HepG2 (cell line): ENCODE measurements at regions not wholly inside any gene's neighbourhood (a gene's known extent, or its start where the extent isn't known, plus 50 kb on each side); places are given as distances from the start of the nearest gene placed in this dataset.

Experiments used
- ATAC-seq: fragments of 200-7000 bp; cut with Tn5 transposase; 3 replicates; pipeline ENCODE4 v1.9.1; 2020; ENCODE audit warnings: mild to moderate bottlenecking, moderate library complexity
- BruUV-seq: library from RNA; stranded (reverse); fragments of 400-500 nt; replicated peaks from 2 replicates; lab custom pipeline; 2021; lab: Mats Ljungman, UMichigan
- CTCF ChIA-PET: fragments of 300-600 bp; formaldehyde crosslinking; extraction: SDS; loops from one replicate; lab custom pipeline; 2021; ENCODE audit warnings: low total read pairs, inconsistent platforms, low intra/inter-chr PET ratio; lab: Yijun Ruan, JAX
- POLR2A ChIA-PET: fragments of 350-600 bp; sonication (Branson Sonifier 250); formaldehyde crosslinking; loops from one replicate; lab custom pipeline; 2020; ENCODE audit warnings: antibody characterized with exemption, inconsistent platforms; lab: Yijun Ruan, JAX
- DNase-seq: peaks from one replicate; pipeline ENCODE4 v3.0.0-alpha.2; 2015; ENCODE audit warnings: low spot score
- FAIRE-seq: peaks from 3 replicates; lab custom pipeline; 2011; peaks lifted over from hg19 to GRCh38; lab: Jason Lieb, UNC
- H2AFZ ChIP-seq: one replicate; pipeline ENCODE4 v1.6.1; 2011; ENCODE audit warnings: low read length, inconsistent platforms
- H3K27ac ChIP-seq: fragments of 300-600 bp; 3 replicates; pipeline ENCODE4 v1.8.0; 2011; ENCODE audit warnings: mixed run types, mild to moderate bottlenecking, mixed read lengths, low read length, inconsistent platforms; ENCODE audit not compliant: insufficient read depth; ENCODE audit errors: extremely low read length
- H3K27me3 ChIP-seq, 2 experiments: fragments of 200-600 bp in 1 of 2; 2 replicates in 1 of 2; 3 replicates in 1 of 2; pipeline versions ENCODE4 v1.6.0 to v1.8.0; 2011; ENCODE audit warnings: low read length in 2 of 2, mild to moderate bottlenecking in 2 of 2, moderate library complexity in 2 of 2, inconsistent platforms in 1 of 2; ENCODE audit not compliant: insufficient read depth in 2 of 2, control insufficient read depth in 1 of 2
- H3K36me3 ChIP-seq, 2 experiments: fragments of 200-600 bp in 1 of 2; replicated peaks in 1 of 2; 2 replicates in 1 of 2; 3 replicates in 1 of 2; pipeline versions ENCODE4 v1.5.1 to v1.8.0; 2011; ENCODE audit warnings: low read length in 2 of 2, inconsistent platforms in 1 of 2; ENCODE audit not compliant: insufficient read depth in 2 of 2, control insufficient read depth in 1 of 2
- H3K4me1 ChIP-seq: 2 replicates; pipeline ENCODE4 v1.5.1; 2012; ENCODE audit warnings: low read length, inconsistent platforms; ENCODE audit not compliant: insufficient read depth
- H3K4me2 ChIP-seq: 2 replicates; pipeline ENCODE4 v1.6.0; 2011; ENCODE audit warnings: low read depth, low read length, inconsistent platforms
- H3K4me3 ChIP-seq, 3 experiments: fragments of 200-600 bp in 1 of 3; sonication (generic), shearing (Covaris generic) in 1 of 3; replicated peaks in 1 of 3; 2 replicates each; pipeline ENCODE4 v1.5.1; 2011 to 2016; ENCODE audit warnings: low read length in 3 of 3, inconsistent platforms in 2 of 3, low read depth in 2 of 3, mild to moderate bottlenecking in 2 of 3, control low read depth in 1 of 3, mixed read lengths in 1 of 3; ENCODE audit not compliant: insufficient read depth in 1 of 3
- H3K79me2 ChIP-seq: one replicate; pipeline ENCODE4 v1.6.1; 2011; ENCODE audit warnings: low read length, inconsistent platforms; ENCODE audit not compliant: insufficient read depth
- H3K9ac ChIP-seq: 2 replicates; pipeline ENCODE4 v1.6.0; 2011; ENCODE audit warnings: mild to moderate bottlenecking, low read depth, low read length, inconsistent platforms; ENCODE audit not compliant: insufficient read depth
- H3K9me3 ChIP-seq: 2 replicates; pipeline ENCODE4 v1.5.1; 2012; ENCODE audit warnings: mild to moderate bottlenecking, low read length
- H4K20me1 ChIP-seq: 2 replicates; pipeline ENCODE4 v1.6.0; 2011; ENCODE audit warnings: inconsistent platforms, mild to moderate bottlenecking, low read length, moderate library complexity; ENCODE audit not compliant: insufficient read depth
- ASH2L ChIP-seq: fragments of 300-600, 200-600 bp; sonication (generic); IDR thresholded peaks from 2 replicates; pipeline ENCODE4 v1.7.0; 2017; ENCODE audit warnings: low read depth, mild to moderate bottlenecking, moderate library complexity, mixed read lengths, low read length; ENCODE audit not compliant: insufficient read length
- ATAD3A ChIP-seq: sonication (generic); formaldehyde crosslinking; IDR thresholded peaks from 2 replicates; pipeline ENCODE4 v1.4.0; 2020; ENCODE audit warnings: missing genetic modification reagents
- E2F5 ChIP-seq: sonication (generic); formaldehyde crosslinking; conservative IDR thresholded peaks from 2 replicates; pipeline ENCODE4 v1.4.0; 2020; ENCODE audit warnings: missing genetic modification reagents
- POLR2AphosphoS2 ChIP-seq: IDR thresholded peaks from 2 replicates; pipeline ENCODE4 v1.6.1; 2011; ENCODE audit warnings: low read depth, low read length, improper control_type of control experiment
- RBM22 ChIP-seq: fragments of 200-400 bp; formaldehyde crosslinking; optimal IDR thresholded peaks from 2 replicates; pipeline ENCODE3; 2017; ENCODE audit warnings: mild to moderate bottlenecking, low read length, moderate library complexity
- SSRP1 ChIP-seq: IDR thresholded peaks from 2 replicates; pipeline ENCODE4 v1.6.1; 2016; ENCODE audit warnings: control low read depth
- ZBTB14 ChIP-seq: sonication (generic); formaldehyde crosslinking; IDR thresholded peaks from 2 replicates; pipeline ENCODE4 v1.4.0; 2020; ENCODE audit warnings: missing genetic modification reagents
- ZNF136 ChIP-seq: sonication (generic); formaldehyde crosslinking; IDR thresholded peaks from 2 replicates; pipeline ENCODE4 v1.8.1; 2022; ENCODE audit warnings: low read depth, mild to moderate bottlenecking, moderate library complexity, missing genetic modification reagents
- ZNF224 ChIP-seq: sonication (generic); formaldehyde crosslinking; IDR thresholded peaks from 2 replicates; pipeline ENCODE4 v1.5.0; 2020; ENCODE audit warnings: mild to moderate bottlenecking, missing genetic modification reagents
- ZNF292 ChIP-seq: sonication (generic); formaldehyde crosslinking; IDR thresholded peaks from 2 replicates; pipeline ENCODE4 v1.8.1; 2022; ENCODE audit warnings: mild to moderate bottlenecking, low read depth, missing genetic modification reagents, borderline replicate concordance
- ZNF501 ChIP-seq: sonication (generic); formaldehyde crosslinking; IDR thresholded peaks from 2 replicates; pipeline ENCODE4 v1.5.1; 2020; ENCODE audit warnings: mild to moderate bottlenecking, moderate library complexity, missing genetic modification reagents
- ZNF674 ChIP-seq: sonication (generic); formaldehyde crosslinking; IDR thresholded peaks from 2 replicates; pipeline ENCODE4 v1.5.0; 2020; ENCODE audit warnings: low read depth, mild to moderate bottlenecking, missing genetic modification reagents
- WGBS: methylation state at CpG from one replicate; pipeline ENCODE4 v1.1.6; 2017; ENCODE audit warnings: low lambda C conversion rate; 5-methylcytosine and 5-hydroxymethylcytosine counted together
- in situ Hi-C: cut with HindIII; loops from 2 replicates; pipeline ENCODE4 v1.10.0; 2017; ENCODE audit warnings: low pct_unique_long_range_greater_than_20kb; ENCODE audit not compliant: extremely low pct_ligation_motif_present
- intact Hi-C: fragments of 100-400 bp; cut with micrococcal nuclease; formaldehyde crosslinking; loops from one replicate; pipeline ENCODE4 v1.10.0; 2022; ENCODE audit not compliant: unreplicated experiment

- WGBS: 98% methylated on average over 4 of the region's 4 CpGs
- Histone ChIP-seq H3K4me2 (no peak overlapping the region), H4K20me1 (peaks cover 17% of the 10 kb centered on the region; the same call in 1 of the 2 replicates), H3K36me3 (peaks cover 57 to 71% of the 10 kb centered on the region in 2 experiments), H3K9ac (no peak overlapping the region), H3K9me3 (no peaks in the 10 kb centered on the region), H3K27ac (no peak overlapping the region), H3K27me3 (no peaks in the 10 kb centered on the region), H3K79me2 (peaks cover 11% of the 10 kb centered on the region), H3K4me3 (no peak overlapping the region), H2AFZ (no peak overlapping the region), H3K4me1 (peaks cover 21% of the 10 kb centered on the region)
- CTCF ChIA-PET: no interaction called here
- BruUV-seq: no TSS peak
- in situ Hi-C loops: loop anchor here (25.0 kb wide), 1 partner anchor 720 kb away; the partner anchor contains the start of gene HSD3B7
- ATAC-seq (no peak), FAIRE-seq (no peak), DNase-seq (no peak)
- POLR2A ChIA-PET: interaction anchor here (2.0 kb wide), 1 partner anchor 230 kb away, joined by 5 read pairs; no protein-coding TSS in a partner anchor
- intact Hi-C loops: no loop called here
- TF ChIP-seq ZNF292 (no peak), RBM22 (peak; percentile 11), ATAD3A (CRISPR knock-in tag) (no peak)
Observed at GRCh38 chr16:31706925-31707324, 166.7 kb upstream of the ZNF267 start.

- Histone ChIP-seq H3K36me3 (peaks cover 53 to 61% of the 10 kb centered on the region in 2 experiments), H3K27me3 (no peaks in the 10 kb centered on the region), H3K9ac (no peak overlapping the region), H4K20me1 (peaks cover 10% of the 10 kb centered on the region; the same call in 1 of the 2 replicates), H3K4me2 (no peak overlapping the region), H3K4me1 (peaks cover 21% of the 10 kb centered on the region), H2AFZ (no peak overlapping the region), H3K27ac (no peak overlapping the region), H3K9me3 (no peaks in the 10 kb centered on the region), H3K79me2 (peaks cover 2% of the 10 kb centered on the region), H3K4me3 (no peak overlapping the region)
- FAIRE-seq: no peak
- no peak for ATAC-seq
- in situ Hi-C loops: loop anchor here (25.0 kb wide), 1 partner anchor 721 kb away; the partner anchor contains the start of gene HSD3B7
- TSS peak; percentile 3 for BruUV-seq
- POLR2A ChIA-PET: interaction anchor here (1.0 to 2.0 kb wide), 2 partner anchors 231 to 250 kb away, joined by 3 to 5 read pairs; no protein-coding TSS in a partner anchor
- CTCF ChIA-PET: no interaction called here
- no peak for DNase-seq
- intact Hi-C loops: no loop called here
- WGBS: 100% methylated on average over 6 of the region's 10 CpGs
- no peak for TF ChIP-seq ZBTB14 (CRISPR knock-in tag)
- no peak for TF ChIP-seq ZNF224 (CRISPR knock-in tag)
- no peak for TF ChIP-seq ZNF674 (CRISPR knock-in tag)
- TF ChIP-seq ZNF501: no peak
- TF ChIP-seq ZNF136 (CRISPR knock-in tag): no peak
- no peak for TF ChIP-seq E2F5 (CRISPR knock-in tag)
- 0 out of 2 replicates have a peak, but pooled peaks have one; percentile 19 for TF ChIP-seq SSRP1 (CRISPR knock-in tag)
- TF ChIP-seq POLR2AphosphoS2: 0 out of 2 replicates have a peak, but pooled peaks have one; percentile 7
- TF ChIP-seq ASH2L: no peak
Observed at GRCh38 chr16:31707743-31708335, 165.8 kb upstream of the ZNF267 start.
